H1 (cell line): ENCODE measurements at regions not wholly inside any gene's neighbourhood (a gene's known extent, or its start where the extent isn't known, plus 50 kb on each side); places are given as distances from the start of the nearest gene placed in this dataset.

Experiments used
- CTCF ChIA-PET: fragments of 300-600 bp; sonication (Branson Sonifier 250); formaldehyde crosslinking; loops from one replicate; lab custom pipeline; 2021; ENCODE audit not compliant: partially characterized antibody; lab: Charles Lee
- POLR2A ChIA-PET: fragments of 300-600 bp; sonication (Branson Sonifier 250); formaldehyde crosslinking; loops from one replicate; lab custom pipeline; 2021; ENCODE audit warnings: inconsistent platforms; ENCODE audit not compliant: partially characterized antibody; lab: Charles Lee
- DNase-seq, 2 experiments: peaks; one replicate each; pipeline versions ENCODE4 v3.0.0 to v3.0.0-alpha.2; 2010 to 2022; ENCODE audit warnings: low spot score in 2 of 2, low read depth in 1 of 2, mixed read lengths in 1 of 2
- FAIRE-seq: peaks from 2 replicates; lab custom pipeline; 2011; peaks lifted over from hg19 to GRCh38; lab: Jason Lieb, UNC
- H2AFZ ChIP-seq: 2 replicates; pipeline ENCODE4 v1.8.1; 2012; ENCODE audit warnings: low read length, inconsistent platforms
- H2AK5ac ChIP-seq: 2 replicates; pipeline ENCODE4 v1.6.1; 2013; ENCODE audit warnings: low read depth, low read length
- H2BK120ac ChIP-seq: replicated peaks from 2 replicates; pipeline ENCODE3; 2013; ENCODE audit warnings: low read depth, low read length, inconsistent platforms
- H2BK12ac ChIP-seq: 2 replicates; pipeline ENCODE4 v1.6.1; 2013; ENCODE audit warnings: low read depth, low read length
- H2BK15ac ChIP-seq: 2 replicates; pipeline ENCODE4 v1.6.1; 2013; ENCODE audit warnings: low read length
- H2BK20ac ChIP-seq: 2 replicates; pipeline ENCODE4 v1.6.1; 2013; ENCODE audit warnings: low read length
- H2BK5ac ChIP-seq: 2 replicates; pipeline ENCODE4 v1.6.1; 2013; ENCODE audit warnings: low read depth, low read length
- H3K14ac ChIP-seq: 2 replicates; pipeline ENCODE4 v1.6.1; 2013; ENCODE audit warnings: inconsistent platforms; ENCODE audit not compliant: insufficient read length
- H3K18ac ChIP-seq: 2 replicates; pipeline ENCODE4 v1.6.1; 2013; ENCODE audit warnings: low read length; ENCODE audit errors: extremely low read depth
- H3K23ac ChIP-seq: 2 replicates; pipeline ENCODE4 v1.6.1; 2013; ENCODE audit warnings: inconsistent platforms; ENCODE audit not compliant: insufficient read length
- H3K23me2 ChIP-seq: 2 replicates; pipeline ENCODE4 v1.6.1; 2013; ENCODE audit warnings: low read depth, low read length
- H3K27ac ChIP-seq: 2 replicates; pipeline ENCODE4 v1.6.1; 2011; ENCODE audit warnings: low read depth, low read length, inconsistent platforms
- H3K27me3 ChIP-seq, 4 experiments: replicated peaks in 1 of 4; 1 replicate in 1 of 4; 2 replicates in 3 of 4; pipeline versions ENCODE4 v1.6.1 to v1.8.1; 2011 to 2013; ENCODE audit warnings: low read length in 3 of 4, mild to moderate bottlenecking in 3 of 4, inconsistent platforms in 2 of 4, mixed read lengths in 2 of 4, moderate library complexity in 1 of 4; ENCODE audit not compliant: control insufficient read depth in 3 of 4, insufficient read depth in 3 of 4; ENCODE audit errors: extremely low read depth in 1 of 4
- H3K36me3 ChIP-seq, 4 experiments: 2 replicates each; pipeline versions ENCODE4 v1.6.1 to v1.8.1; 2011 to 2013; ENCODE audit warnings: mild to moderate bottlenecking in 4 of 4, low read length in 3 of 4, moderate library complexity in 2 of 4, control low read depth in 1 of 4, inconsistent platforms in 1 of 4; ENCODE audit not compliant: insufficient read depth in 4 of 4, control insufficient read depth in 2 of 4
- H3K4ac ChIP-seq: replicated peaks from 2 replicates; pipeline ENCODE3; 2013; ENCODE audit warnings: low read length, low read depth, mixed read lengths, inconsistent platforms; ENCODE audit not compliant: insufficient read length
- H3K4me1 ChIP-seq, 4 experiments: replicated peaks in 1 of 4; 1 replicate in 1 of 4; 2 replicates in 3 of 4; pipeline versions ENCODE4 v1.6.1 to v1.8.1; 2011 to 2013; ENCODE audit warnings: low read length in 3 of 4, inconsistent platforms in 2 of 4, mixed read lengths in 1 of 4; ENCODE audit not compliant: insufficient read depth in 4 of 4, control insufficient read depth in 3 of 4
- H3K4me2 ChIP-seq, 2 experiments: 2 replicates each; pipeline versions ENCODE4 v1.6.1 to v1.8.1; 2011 to 2013; ENCODE audit warnings: low read depth in 2 of 2, low read length in 2 of 2, control low read depth in 1 of 2, inconsistent platforms in 1 of 2, mild to moderate bottlenecking in 1 of 2; ENCODE audit not compliant: insufficient read depth in 1 of 2
- H3K4me3 ChIP-seq, 4 experiments: fragments of 200-600, 300-600 bp in 1 of 4; sonication (generic), shearing (Covaris generic), sonication (Bioruptor Twin) in 1 of 4; 2 replicates each; pipeline versions ENCODE4 v1.5.1 to v1.8.1; 2011 to 2016; ENCODE audit warnings: low read length in 4 of 4, low read depth in 3 of 4, control low read depth in 2 of 4, inconsistent platforms in 2 of 4, mild to moderate bottlenecking in 2 of 4, mixed read lengths in 1 of 4, moderate library complexity in 1 of 4; ENCODE audit not compliant: insufficient read depth in 2 of 4; ENCODE audit errors: extremely low read depth in 1 of 4
- H3K56ac ChIP-seq: replicated peaks from 2 replicates; pipeline ENCODE3; 2013; ENCODE audit warnings: low read depth, mild to moderate bottlenecking, mixed read lengths, low read length, inconsistent platforms; ENCODE audit not compliant: insufficient read length
- H3K79me1 ChIP-seq: 2 replicates; pipeline ENCODE4 v1.6.1; 2013; ENCODE audit warnings: low read depth, low read length, control low read depth
- H3K79me2 ChIP-seq, 2 experiments: 2 replicates each; pipeline versions ENCODE4 v1.6.1 to v1.8.1; 2012 to 2013; ENCODE audit warnings: low read length in 2 of 2, mild to moderate bottlenecking in 2 of 2, inconsistent platforms in 1 of 2; ENCODE audit not compliant: insufficient read depth in 2 of 2, control insufficient read depth in 1 of 2
- H3K9ac ChIP-seq, 4 experiments: replicated peaks in 1 of 4; 1 replicate in 1 of 4; 2 replicates in 3 of 4; pipeline versions ENCODE4 v1.6.1 to v1.8.1; 2011 to 2013; ENCODE audit warnings: low read depth in 3 of 4, low read length in 3 of 4, control low read depth in 2 of 4, mild to moderate bottlenecking in 2 of 4, moderate library complexity in 2 of 4, inconsistent platforms in 1 of 4; ENCODE audit errors: extremely low read depth in 1 of 4
- H3K9me3 ChIP-seq, 2 experiments: 2 replicates each; pipeline versions ENCODE4 v1.6.1 to v1.8.1; 2012 to 2013; ENCODE audit warnings: mild to moderate bottlenecking in 2 of 2, moderate library complexity in 2 of 2, control low read depth in 1 of 2, inconsistent platforms in 1 of 2, low read depth in 1 of 2, low read length in 1 of 2, mixed read lengths in 1 of 2; ENCODE audit not compliant: insufficient read depth in 2 of 2
- H4K20me1 ChIP-seq, 2 experiments: replicated peaks in 1 of 2; 2 replicates each; pipeline versions ENCODE3 to v1.8.1; 2011 to 2013; ENCODE audit warnings: inconsistent platforms in 2 of 2, low read length in 2 of 2, mild to moderate bottlenecking in 1 of 2; ENCODE audit not compliant: insufficient read depth in 2 of 2, control insufficient read depth in 1 of 2
- H4K5ac ChIP-seq: 2 replicates; pipeline ENCODE4 v1.6.1; 2013; ENCODE audit warnings: low read length, low read depth, mixed read lengths, inconsistent platforms; ENCODE audit not compliant: insufficient read length
- H4K8ac ChIP-seq: 2 replicates; pipeline ENCODE4 v1.8.0; 2013; ENCODE audit warnings: mild to moderate bottlenecking, moderate library complexity, low read length, inconsistent platforms; ENCODE audit not compliant: insufficient read depth; ENCODE audit errors: extremely low read depth
- H4K91ac ChIP-seq: replicated peaks from 2 replicates; pipeline ENCODE3; 2013; ENCODE audit warnings: low read length, mixed read lengths, inconsistent platforms; ENCODE audit not compliant: insufficient read length
- EP300 ChIP-seq, 2 experiments: IDR thresholded peaks; 1 replicate in 1 of 2; 2 replicates in 1 of 2; pipeline ENCODE4 v1.6.1; 2011 to 2012; ENCODE audit warnings: low read depth in 2 of 2, low read length in 2 of 2, mild to moderate bottlenecking in 2 of 2, borderline replicate concordance in 1 of 2, inconsistent platforms in 1 of 2, moderate library complexity in 1 of 2
- HDAC6 ChIP-seq: IDR thresholded peaks from one replicate; pipeline ENCODE4 v1.7.1; 2012; ENCODE audit warnings: low read depth, mild to moderate bottlenecking, inconsistent platforms, low read length, moderate library complexity
- KDM1A ChIP-seq: fragments of 200-600, 300-600 bp; sonication (generic); IDR thresholded peaks from 2 replicates; pipeline ENCODE4 v1.7.1; 2016; ENCODE audit warnings: mild to moderate bottlenecking, low read length, borderline replicate concordance
- NRF1 ChIP-seq: IDR thresholded peaks from 2 replicates; pipeline ENCODE4 v1.6.1; 2011; ENCODE audit warnings: mild to moderate bottlenecking, low read depth, low read length, improper control_type of control experiment
- PHF8 ChIP-seq: fragments of 200-600 bp; sonication (generic); conservative IDR thresholded peaks from 2 replicates; pipeline ENCODE4 v1.7.1; 2012; ENCODE audit warnings: low read depth, mild to moderate bottlenecking, inconsistent platforms, low read length, moderate library complexity
- POLR2AphosphoS5 ChIP-seq: IDR thresholded peaks from 2 replicates; pipeline ENCODE4 v1.6.1; 2011; ENCODE audit warnings: low read depth, low read length
- POU5F1 ChIP-seq: IDR thresholded peaks from 2 replicates; pipeline ENCODE4 v1.6.1; 2011; ENCODE audit warnings: low read depth, mild to moderate bottlenecking, low read length, moderate library complexity
- RBBP5 ChIP-seq: IDR thresholded peaks from 2 replicates; pipeline ENCODE4 v1.7.1; 2012; ENCODE audit warnings: low read depth, mild to moderate bottlenecking, inconsistent platforms, low read length, moderate library complexity, borderline replicate concordance
- RXRA ChIP-seq: IDR thresholded peaks from 2 replicates; pipeline ENCODE4 v1.6.1; 2011; ENCODE audit warnings: low read depth, mild to moderate bottlenecking, low read length, moderate library complexity; ENCODE audit not compliant: insufficient read depth
- SIRT6 ChIP-seq: IDR thresholded peaks from one replicate; pipeline ENCODE4 v1.7.1; 2012; ENCODE audit warnings: low read length, inconsistent platforms
- SP1 ChIP-seq: IDR thresholded peaks from 2 replicates; pipeline ENCODE4 v1.6.1; 2011; ENCODE audit warnings: low read depth, low read length
- SP4 ChIP-seq: IDR thresholded peaks from 2 replicates; pipeline ENCODE4 v1.6.1; 2012; ENCODE audit warnings: low read length, inconsistent platforms
- TAF1 ChIP-seq: IDR thresholded peaks from 2 replicates; pipeline ENCODE4 v1.6.1; 2011; ENCODE audit warnings: mild to moderate bottlenecking, low read depth, low read length
- ZNF274 ChIP-seq: IDR thresholded peaks from 2 replicates; pipeline ENCODE4 v1.7.0; 2012; ENCODE audit warnings: low read length, borderline replicate concordance; ENCODE audit errors: extremely low read depth

DNA sequence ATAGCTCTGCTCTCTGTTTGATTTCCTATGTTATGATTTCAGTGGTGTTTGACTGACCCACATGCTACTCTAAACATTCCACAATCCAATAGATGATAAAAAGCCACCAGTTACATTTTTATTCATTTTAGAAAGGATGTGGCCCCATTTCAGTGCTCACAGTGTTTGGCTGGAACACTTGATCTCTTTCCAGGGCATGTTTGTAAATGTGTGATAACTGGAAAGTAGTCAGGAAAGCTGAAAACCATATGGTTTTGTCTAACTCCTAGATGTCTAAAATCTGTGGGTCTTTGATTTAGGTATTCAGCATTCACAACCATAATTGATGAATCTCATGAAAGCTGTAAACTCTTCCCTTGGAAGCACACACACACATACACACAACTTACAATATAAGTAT is 904.9 kb upstream of the AGA start:
- H3K36me3 ChIP-seq: no peaks in the 10 kb centered on the region
- H2BK5ac ChIP-seq: no peak overlapping the region
- no peaks in the 10 kb centered on the region for H3K27me3 ChIP-seq
- no peak overlapping the region for H3K4me2 ChIP-seq
- no peak overlapping the region for H3K14ac ChIP-seq
- POLR2A ChIA-PET: no interaction called here
- FAIRE-seq: no peak
- TF ChIP-seq SP1 (no peak), SP4 (no peak), RBBP5 (no peak), EP300 (IDR thresholded peaks at IDR 0.05; ENCODE audit: borderline replicate concordance in 1 of 2, low read depth in 2 of 2, low read length in 2 of 2) (no peak), RXRA (no peak), TAF1 (no peak), SIRT6 (no peak), ZNF274 (no peak), NRF1 (no peak), PHF8 (no peak), KDM1A (no peak), HDAC6 (no peak), POU5F1 (no peak), POLR2AphosphoS5 (no peak)
- TF ChIP-seq, all 59 proteins: peak for 0
- no peak overlapping the region for H3K23ac ChIP-seq
- no peak overlapping the region for H4K8ac ChIP-seq
- no peak overlapping the region for H3K4me3 ChIP-seq
- H4K20me1 ChIP-seq: no peaks in the 10 kb centered on the region
- no peak overlapping the region for H4K5ac ChIP-seq
- H3K4ac ChIP-seq: no peak overlapping the region
- no peaks in the 10 kb centered on the region for H3K4me1 ChIP-seq
- DNase-seq: no peak
- H2BK20ac ChIP-seq: no peak overlapping the region
- no peak overlapping the region for H3K56ac ChIP-seq
- no peak overlapping the region for H2AK5ac ChIP-seq
- no peak overlapping the region for H3K18ac ChIP-seq
- H4K91ac ChIP-seq: no peak overlapping the region
- no peaks in the 10 kb centered on the region for H3K79me1 ChIP-seq
- H3K27ac ChIP-seq: no peak overlapping the region
- H2BK120ac ChIP-seq: no peak overlapping the region
- CTCF ChIA-PET: interaction anchor here (1.8 kb wide), 1 partner anchor 9 kb away, joined by 4 read pairs; no protein-coding TSS in a partner anchor
- H3K9ac ChIP-seq: no peak overlapping the region
- H2BK15ac ChIP-seq: no peak overlapping the region
- no peaks in the 10 kb centered on the region for H3K23me2 ChIP-seq
- H3K9me3 ChIP-seq: no peaks in the 10 kb centered on the region
- no peaks in the 10 kb centered on the region for H3K79me2 ChIP-seq
- no peak overlapping the region for H2BK12ac ChIP-seq
- H2AFZ ChIP-seq: no peak overlapping the region
